B cell (primary cell): ENCODE measurements at regions not wholly inside any gene's neighbourhood (a gene's known extent, or its start where the extent isn't known, plus 50 kb on each side); places are given as distances from the start of the nearest gene placed in this dataset.

ENCODE experiments used
- ATAC-seq: fragments of 200-7000 bp; cut with Tn5 transposase; one replicate; pipeline ENCODE4 v1.10.0; 2021; ENCODE audit warnings: low read depth, mild to moderate bottlenecking, moderate number of reproducible peaks, moderate library complexity
- CTCF ChIA-PET: fragments of 350-600 bp; sonication (Branson Sonifier 250); formaldehyde crosslinking; loops from one replicate; lab custom pipeline; 2021; ENCODE audit warnings: antibody characterized with exemption, inconsistent platforms; lab: Charles Lee
- POLR2A ChIA-PET: fragments of 350-600 bp; sonication (Branson Sonifier 250); formaldehyde crosslinking; loops from one replicate; lab custom pipeline; 2021; ENCODE audit warnings: antibody characterized with exemption; lab: Charles Lee
- DNase-seq: peaks from one replicate; pipeline ENCODE4 v3.0.0; 2013
- H2AFZ ChIP-seq: 2 replicates; pipeline ENCODE4 v1.6.1; 2012; ENCODE audit warnings: mild to moderate bottlenecking, low read depth, low read length; ENCODE audit not compliant: insufficient read depth, poor library complexity, severe bottlenecking
- H3K27ac ChIP-seq, 2 donors: 1 replicate in 1 of 2; 2 replicates in 1 of 2; pipeline ENCODE4 v1.5.1; 2012 to 2013; ENCODE audit warnings: low read length in 2 of 2, mild to moderate bottlenecking in 2 of 2, moderate library complexity in 1 of 2
- H3K27me3 ChIP-seq, 4 experiments: fragments of 200-600 bp in 1 of 4; sonication (generic) in 1 of 4; replicated peaks in 1 of 4; 1 replicate in 2 of 4; 2 replicates in 2 of 4; pipeline versions ENCODE4 v1.6.1 to v1.7.0; 2013 to 2016; ENCODE audit warnings: low read length in 3 of 4, mild to moderate bottlenecking in 2 of 4, mixed read lengths in 1 of 4, moderate library complexity in 1 of 4; ENCODE audit not compliant: insufficient read depth in 4 of 4, control insufficient read depth in 3 of 4; ENCODE audit errors: control extremely low read depth in 1 of 4
- H3K36me3 ChIP-seq, 2 experiments: replicated peaks in 1 of 2; 1 replicate in 1 of 2; 2 replicates in 1 of 2; pipeline versions ENCODE4 v1.6.1 to v1.7.1; 2013; ENCODE audit warnings: low read length in 1 of 2; ENCODE audit not compliant: insufficient read depth in 2 of 2, control insufficient read depth in 1 of 2; ENCODE audit errors: control extremely low read depth in 1 of 2, extremely low read depth in 1 of 2
- H3K4me1 ChIP-seq, 2 donors: fragments of 200-600 bp in 1 of 2; sonication (generic) in 1 of 2; 1 replicate in 1 of 2; 2 replicates in 1 of 2; pipeline versions ENCODE4 v1.5.1 to v1.6.1; 2013 to 2017; ENCODE audit warnings: low read length in 2 of 2; ENCODE audit not compliant: control insufficient read depth in 2 of 2, insufficient read depth in 2 of 2
- H3K4me2 ChIP-seq: replicated peaks from 2 replicates; pipeline ENCODE3; 2012; ENCODE audit warnings: mild to moderate bottlenecking, low read depth, low read length; ENCODE audit not compliant: poor library complexity, severe bottlenecking
- H3K4me3 ChIP-seq, 5 experiments: fragments of 200-600 bp in 1 of 5; sonication (generic) in 1 of 5; 1 replicate in 3 of 5; 2 replicates in 2 of 5; pipeline versions ENCODE4 v1.5.1 to v1.7.0; 2011 to 2016; ENCODE audit warnings: low read length in 4 of 5, mild to moderate bottlenecking in 4 of 5, low read depth in 2 of 5, control low read depth in 1 of 5, moderate library complexity in 1 of 5; ENCODE audit not compliant: insufficient read depth in 1 of 5; ENCODE audit errors: control extremely low read depth in 1 of 5, extremely low read depth in 1 of 5
- H3K79me2 ChIP-seq: fragments of 200-600 bp; sonication (generic); one replicate; pipeline ENCODE4 v1.6.0; 2016; ENCODE audit warnings: low read length; ENCODE audit not compliant: control insufficient read depth, insufficient read depth
- H3K9ac ChIP-seq: fragments of 200-600 bp; sonication (generic); 2 replicates; pipeline ENCODE4 v1.6.1; 2017; ENCODE audit warnings: mild to moderate bottlenecking, low read length, moderate library complexity
- H3K9me3 ChIP-seq, 3 donors: one replicate each; pipeline versions ENCODE4 v1.6.1 to v1.7.1; 2013; ENCODE audit warnings: low read length in 2 of 3; ENCODE audit not compliant: control insufficient read depth in 2 of 3, insufficient read depth in 1 of 3; ENCODE audit errors: control extremely low read depth in 1 of 3
- H4K20me1 ChIP-seq: 2 replicates; pipeline ENCODE4 v1.6.0; 2012; ENCODE audit warnings: mild to moderate bottlenecking, low read length; ENCODE audit not compliant: insufficient read depth, control insufficient read depth, poor library complexity, severe bottlenecking
- H3K27ac Mint-ChIP-seq: one replicate; pipeline ENCODE4 v1.8.0; 2021; ENCODE audit warnings: mixed read lengths
- H3K27me3 Mint-ChIP-seq: one replicate; pipeline ENCODE4 v1.8.0; 2021; ENCODE audit warnings: mixed read lengths
- H3K4me1 Mint-ChIP-seq: one replicate; pipeline ENCODE4 v1.8.0; 2021; ENCODE audit warnings: mixed read lengths
- H3K4me3 Mint-ChIP-seq: one replicate; pipeline ENCODE4 v1.8.0; 2021; ENCODE audit warnings: mixed read lengths
- H3K9me3 Mint-ChIP-seq: one replicate; pipeline ENCODE4 v1.8.0; 2022; ENCODE audit warnings: mixed read lengths; ENCODE audit not compliant: insufficient read depth
- CTCF ChIP-seq: fragments of 200-600 bp; IDR thresholded peaks from one replicate; pipeline ENCODE4 v1.8.0; 2022; ENCODE audit warnings: antibody characterized with exemption, mild to moderate bottlenecking
- EZH2 ChIP-seq: IDR thresholded peaks from 2 replicates; pipeline ENCODE4 v1.6.1; 2012; ENCODE audit warnings: borderline replicate concordance, low read depth, mild to moderate bottlenecking, moderate library complexity, low read length; ENCODE audit not compliant: insufficient read depth, poor library complexity, severe bottlenecking
- WGBS: methylation state at CpG from one replicate; pipeline ENCODE4 v1.1.5; 2013; ENCODE audit warnings: missing lambda C conversion rate; ENCODE audit not compliant: insufficient coverage; 5-methylcytosine and 5-hydroxymethylcytosine counted together
- intact Hi-C: fragments of 100-400 bp; cut with micrococcal nuclease; formaldehyde crosslinking; loops from one replicate; pipeline ENCODE4 v1.10.0; 2022

- Mint-ChIP-seq H3K4me1 (no peaks in the 10 kb centered on the region), H3K9me3 (no peaks in the 10 kb centered on the region), H3K27ac (no peak overlapping the region), H3K4me3 (no peak overlapping the region), H3K27me3 (no peaks in the 10 kb centered on the region)
- H3K4me3 ChIP-seq, result no peak overlapping the region
- intact Hi-C loops, result no loop called here
- no peak overlapping the region for H3K27ac ChIP-seq
- no peak for ATAC-seq
- ChIA-PET CTCF (no interaction called here), POLR2A (no interaction called here)
- H3K4me1 ChIP-seq, result no peaks in the 10 kb centered on the region
- no peak overlapping the region for H2AFZ ChIP-seq
- H3K4me2 ChIP-seq, result no peak overlapping the region
- H3K9me3 ChIP-seq, result no peaks in the 10 kb centered on the region
- TF ChIP-seq EZH2 (no peak), CTCF (no peak)
- no peaks in the 10 kb centered on the region for H3K27me3 ChIP-seq
- H3K9ac ChIP-seq, result no peak overlapping the region
- no peaks in the 10 kb centered on the region for H3K36me3 ChIP-seq
- no peaks in the 10 kb centered on the region for H4K20me1 ChIP-seq
- H3K79me2 ChIP-seq, result no peaks in the 10 kb centered on the region
- DNase-seq, result no peak
Observed at GRCh38 chr12:74626397-74626796, 88.8 kb downstream of the ATXN7L3B start.

GRCh38 chr12:74641262-74641661 is 103.6 kb downstream of the ATXN7L3B start:
- no peaks in the 10 kb centered on the region for H3K79me2 ChIP-seq

More at GRCh38 chr12:74641262-74641661, 103.6 kb downstream of the ATXN7L3B start:
- intact Hi-C loops, result no loop called here
- WGBS, result 100% methylated on average over 1 of the region's 2 CpGs
- H3K27ac ChIP-seq, result no peak overlapping the region
- no peak overlapping the region for H3K4me3 ChIP-seq
- no peak overlapping the region for H3K4me2 ChIP-seq
- no peaks in the 10 kb centered on the region for H3K4me1 Mint-ChIP-seq
- H3K4me1 ChIP-seq, result no peaks in the 10 kb centered on the region
- no peaks in the 10 kb centered on the region for H4K20me1 ChIP-seq
- no peak for DNase-seq
- ChIA-PET CTCF (no interaction called here), POLR2A (no interaction called here)
- no peaks in the 10 kb centered on the region for H3K9me3 Mint-ChIP-seq
- no peak overlapping the region for H3K4me3 Mint-ChIP-seq
- H3K36me3 ChIP-seq, result no peaks in the 10 kb centered on the region
- H2AFZ ChIP-seq, result no peak overlapping the region
- H3K27ac Mint-ChIP-seq, result no peak overlapping the region
- ATAC-seq, result no peak
- H3K27me3 ChIP-seq, result no peaks in the 10 kb centered on the region
- H3K9me3 ChIP-seq, result no peaks in the 10 kb centered on the region
- no peak for TF ChIP-seq CTCF
- no peak for TF ChIP-seq EZH2
- no peaks in the 10 kb centered on the region for H3K27me3 Mint-ChIP-seq
- H3K9ac ChIP-seq, result no peak overlapping the region
